Left lung (tissue), 4 donors: ENCODE measurements at regions not wholly inside any gene's neighbourhood (a gene's known extent, or its start where the extent isn't known, plus 50 kb on each side); places are given as distances from the start of the nearest gene placed in this dataset.

Experiments used
- ATAC-seq: fragments of 200-7000 bp; cut with Tn5 transposase; one replicate; pipeline ENCODE4 v1.9.1; 2020; ENCODE audit warnings: moderate library complexity
- DNase-seq, 4 donors: peaks; one replicate each; pipeline ENCODE4 v3.0.0-alpha.2; 2013 to 2020
- H3K27ac ChIP-seq, 2 donors: fragments of 200-600 bp; sonication (generic) in 1 of 2; one replicate each; pipeline versions ENCODE4 v1.5.0 to v1.8.0; 2020 to 2021
- H3K27me3 ChIP-seq, 2 donors: fragments of 200-600 bp; sonication (generic) in 1 of 2; one replicate each; pipeline versions ENCODE4 v1.5.0 to v1.8.0; 2020 to 2021
- H3K36me3 ChIP-seq, 2 donors: fragments of 200-600 bp; sonication (generic) in 1 of 2; one replicate each; pipeline versions ENCODE4 v1.5.0 to v1.8.0; 2020 to 2021
- H3K4me1 ChIP-seq, 2 donors: fragments of 200-600 bp; one replicate each; pipeline ENCODE4 v1.8.0; 2021
- H3K4me3 ChIP-seq, 2 donors: fragments of 200-600 bp; sonication (generic) in 1 of 2; one replicate each; pipeline versions ENCODE4 v1.5.0 to v1.8.0; 2020 to 2021; ENCODE audit warnings: mild to moderate bottlenecking in 1 of 2
- H3K9me3 ChIP-seq, 2 donors: fragments of 200-600 bp; sonication (generic) in 1 of 2; one replicate each; pipeline versions ENCODE4 v1.5.0 to v1.8.0; 2020 to 2021
- intact Hi-C, 2 donors: fragments of 100-400 bp; cut with DNase I; formaldehyde crosslinking; loops; one replicate each; pipeline versions ENCODE4 v1.11.2 to v1.14.2; 2022
- TF ChIP-seq, protein P1 (sequence below), 2 donors: fragments of 200-600 bp; sonication (generic) in 1 of 2; IDR thresholded peaks; one replicate each; pipeline versions ENCODE4 v1.5.0 to v1.8.0; 2021; ENCODE audit warnings: antibody characterized with exemption in 2 of 2
- donor health status: DM: no; HTN: yes; CAD: no.
- donor health status: DM: no; HTN: no; CAD: no.

DNA sequence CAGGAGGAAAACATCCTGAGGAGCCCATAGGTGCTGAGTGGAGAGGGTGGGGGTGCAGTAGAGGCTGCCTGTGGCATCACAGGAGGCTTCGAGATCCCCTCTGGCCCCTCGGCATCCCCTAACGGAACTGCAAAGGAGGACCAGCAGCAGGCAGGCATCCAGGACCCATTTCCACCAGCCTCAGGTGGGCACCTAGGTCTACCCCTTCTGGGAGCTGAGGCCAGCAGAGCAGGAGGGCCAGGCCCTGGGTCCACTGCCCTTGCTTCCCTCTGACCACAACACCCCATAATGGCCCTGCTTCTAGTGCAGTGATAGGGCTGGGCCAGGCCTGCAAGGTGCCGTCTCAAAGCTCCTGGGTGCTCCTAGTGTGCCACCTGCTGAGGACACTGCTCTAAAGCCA lies 723.0 kb downstream of the PTPRU start:
- ATAC-seq (no peak), DNase-seq (no peak)
- intact Hi-C loops, result no loop called here
- H3K4me3 ChIP-seq, result no peak overlapping the region
- H3K4me1 ChIP-seq, result no peaks in the 10 kb centered on the region
- H3K27me3 ChIP-seq, result peaks cover 0 to 38% of the 10 kb centered on the region in 2 donors
- no peak overlapping the region for H3K27ac ChIP-seq
- no peaks in the 10 kb centered on the region for H3K9me3 ChIP-seq
- TF ChIP-seq, protein P1, sequence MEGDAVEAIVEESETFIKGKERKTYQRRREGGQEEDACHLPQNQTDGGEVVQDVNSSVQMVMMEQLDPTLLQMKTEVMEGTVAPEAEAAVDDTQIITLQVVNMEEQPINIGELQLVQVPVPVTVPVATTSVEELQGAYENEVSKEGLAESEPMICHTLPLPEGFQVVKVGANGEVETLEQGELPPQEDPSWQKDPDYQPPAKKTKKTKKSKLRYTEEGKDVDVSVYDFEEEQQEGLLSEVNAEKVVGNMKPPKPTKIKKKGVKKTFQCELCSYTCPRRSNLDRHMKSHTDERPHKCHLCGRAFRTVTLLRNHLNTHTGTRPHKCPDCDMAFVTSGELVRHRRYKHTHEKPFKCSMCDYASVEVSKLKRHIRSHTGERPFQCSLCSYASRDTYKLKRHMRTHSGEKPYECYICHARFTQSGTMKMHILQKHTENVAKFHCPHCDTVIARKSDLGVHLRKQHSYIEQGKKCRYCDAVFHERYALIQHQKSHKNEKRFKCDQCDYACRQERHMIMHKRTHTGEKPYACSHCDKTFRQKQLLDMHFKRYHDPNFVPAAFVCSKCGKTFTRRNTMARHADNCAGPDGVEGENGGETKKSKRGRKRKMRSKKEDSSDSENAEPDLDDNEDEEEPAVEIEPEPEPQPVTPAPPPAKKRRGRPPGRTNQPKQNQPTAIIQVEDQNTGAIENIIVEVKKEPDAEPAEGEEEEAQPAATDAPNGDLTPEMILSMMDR (IDR thresholded peaks at IDR 0.05), result no peak
- no peaks in the 10 kb centered on the region for H3K36me3 ChIP-seq

- Histone ChIP-seq H3K9me3 (no peaks in the 10 kb centered on the region), H3K36me3 (no peaks in the 10 kb centered on the region), H3K4me3 (no peak overlapping the region), H3K27me3 (peaks cover 0 to 27% of the 10 kb centered on the region in 2 donors), H3K4me1 (no peaks in the 10 kb centered on the region), H3K27ac (no peak overlapping the region)
- ATAC-seq (no peak), DNase-seq (no peak)
- TF ChIP-seq, protein P1 (IDR thresholded peaks at IDR 0.05), result no peak
- intact Hi-C loops, result no loop called here
These were observed 721.9 kb downstream of the PTPRU start for GRCh38 chr1:29958271-29958670.

- Histone ChIP-seq H3K4me3 (no peak overlapping the region), H3K27ac (no peak overlapping the region), H3K27me3 (peaks cover 0 to 18% of the 10 kb centered on the region in 2 donors), H3K4me1 (no peaks in the 10 kb centered on the region), H3K9me3 (no peaks in the 10 kb centered on the region), H3K36me3 (no peaks in the 10 kb centered on the region)
- ATAC-seq, result no peak
- TF ChIP-seq, protein P1 (IDR thresholded peaks at IDR 0.05), result no peak
- DNase-seq, result no peak
- intact Hi-C loops, result no loop called here
These were observed 720.2 kb downstream of the PTPRU start for GRCh38 chr1:29956349-29957030.

DNA sequence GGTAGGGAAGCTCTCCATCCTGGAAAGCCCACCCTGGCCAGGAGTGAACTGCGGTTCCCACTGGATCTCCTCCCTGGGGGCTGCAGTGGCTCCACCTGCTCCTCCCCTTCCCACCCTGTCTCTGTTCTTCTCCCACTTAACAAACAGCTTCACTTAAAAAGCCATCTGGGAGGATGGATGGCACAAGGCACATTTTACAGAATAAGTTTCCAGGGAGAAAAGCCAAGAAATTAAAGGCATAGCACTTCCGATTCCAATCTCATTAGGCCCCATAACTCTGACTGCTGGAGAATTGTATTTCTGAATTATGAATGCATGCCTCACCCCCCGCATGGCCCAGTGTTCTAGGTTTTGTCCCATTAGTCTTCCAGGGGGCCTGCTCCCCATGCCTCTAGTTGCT lies 718.3 kb downstream of the PTPRU start:
- H3K36me3 ChIP-seq, result no peaks in the 10 kb centered on the region
- DNase-seq, result no peak
- H3K4me3 ChIP-seq, result no peak overlapping the region
- TF ChIP-seq, protein P1 (IDR thresholded peaks at IDR 0.05), result no peak
- no peak for ATAC-seq
- H3K4me1 ChIP-seq, result no peaks in the 10 kb centered on the region
- H3K27me3 ChIP-seq, result peaks cover 0 to 11% of the 10 kb centered on the region in 2 donors
- intact Hi-C loops, result no loop called here
- H3K9me3 ChIP-seq, result peaks cover 0 to 2% of the 10 kb centered on the region in 2 donors
- H3K27ac ChIP-seq, result no peak overlapping the region

- H3K27me3 ChIP-seq, result peaks cover 0 to 11% of the 10 kb centered on the region in 2 donors
- peaks cover 0 to 2% of the 10 kb centered on the region in 2 donors for H3K9me3 ChIP-seq
- H3K27ac ChIP-seq, result no peak overlapping the region
- H3K36me3 ChIP-seq, result no peaks in the 10 kb centered on the region
- H3K4me3 ChIP-seq, result no peak overlapping the region
- ATAC-seq (no peak), DNase-seq (no peak)
- no peaks in the 10 kb centered on the region for H3K4me1 ChIP-seq
- intact Hi-C loops, result no loop called here
- TF ChIP-seq, protein P1 (IDR thresholded peaks at IDR 0.05), result no peak
These were observed 717.6 kb downstream of the PTPRU start for GRCh38 chr1:29953961-29954360.
